Mesothelial cell of epicardium (in vitro differentiated cells): ENCODE measurements at regions not wholly inside any gene's neighbourhood (a gene's known extent, or its start where the extent isn't known, plus 50 kb on each side); places are given as distances from the start of the nearest gene placed in this dataset.

Experiments used
- DNase-seq, 2 experiments: peaks; one replicate each; pipeline ENCODE4 v3.0.0; 2021; ENCODE audit warnings: low spot score in 2 of 2; ENCODE audit not compliant: unreplicated experiment in 2 of 2
- H3K27ac Mint-ChIP-seq: 2 replicates; pipeline ENCODE4 v1.8.0; 2021; ENCODE audit warnings: mixed read lengths
- H3K27me3 Mint-ChIP-seq: 2 replicates; pipeline ENCODE4 v1.8.0; 2021; ENCODE audit warnings: low read depth, mixed read lengths
- H3K36me3 Mint-ChIP-seq: 2 replicates; pipeline ENCODE4 v1.8.0; 2021; ENCODE audit warnings: mixed read lengths
- H3K4me1 Mint-ChIP-seq: 2 replicates; pipeline ENCODE4 v1.8.0; 2021; ENCODE audit warnings: mixed read lengths
- H3K4me3 Mint-ChIP-seq: 2 replicates; pipeline ENCODE4 v1.8.0; 2021; ENCODE audit warnings: mild to moderate bottlenecking, moderate library complexity, mixed read lengths
- H3K9me3 Mint-ChIP-seq: 2 replicates; pipeline ENCODE4 v1.8.0; 2021; ENCODE audit warnings: mixed read lengths
- TF ChIP-seq, protein P1 (sequence below): fragments of 200-600 bp; sonication (generic); IDR thresholded peaks from one replicate; pipeline ENCODE4 v1.5.0; 2021; ENCODE audit warnings: antibody characterized with exemption; ENCODE audit not compliant: unreplicated experiment

DNA sequence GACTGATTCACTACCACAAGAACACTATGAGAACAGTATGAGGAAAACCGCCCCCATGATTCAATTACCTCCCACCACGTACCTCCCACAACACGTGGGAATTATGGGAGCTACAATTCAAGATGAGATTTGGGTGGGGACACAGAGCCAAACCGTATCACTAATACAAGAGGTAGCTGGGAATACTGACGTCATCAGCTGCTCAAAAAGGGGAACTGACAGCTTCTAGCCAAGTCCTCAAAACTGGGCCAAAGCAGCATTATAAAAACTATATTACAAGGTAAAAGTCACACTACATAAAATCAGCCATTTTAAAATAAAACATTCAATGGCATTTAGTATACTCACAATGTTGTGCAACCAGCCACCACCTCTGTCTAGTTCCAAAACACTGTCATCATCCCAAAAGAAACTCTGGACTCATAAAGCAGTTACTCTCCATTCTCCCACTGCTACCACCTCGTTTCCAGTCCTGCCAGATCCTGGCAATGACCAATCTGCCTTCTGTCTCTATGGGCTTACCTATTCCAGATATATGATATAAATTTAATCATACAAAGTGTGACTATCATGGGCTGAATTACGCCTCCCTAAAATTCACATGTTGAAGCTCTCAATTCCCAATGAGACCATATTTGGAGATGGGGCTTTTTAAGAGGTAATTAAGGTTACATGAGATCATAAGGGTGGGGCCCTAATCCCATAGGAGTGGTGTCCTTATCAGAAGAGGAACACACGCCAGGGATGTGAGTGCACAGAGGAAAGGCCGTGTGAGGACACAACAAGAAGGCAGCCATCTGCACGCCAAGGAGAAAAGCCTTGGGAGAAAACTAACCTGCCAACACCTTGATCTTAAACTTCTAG is 192.1 kb downstream of the SETD4 start:
- Mint-ChIP-seq H3K4me3 (no peak overlapping the region), H3K36me3 (peaks cover 3% of the 10 kb centered on the region), H3K27ac (no peak overlapping the region), H3K9me3 (peaks cover 5% of the 10 kb centered on the region), H3K27me3 (peaks cover 12% of the 10 kb centered on the region), H3K4me1 (peaks cover 3% of the 10 kb centered on the region)
- TF ChIP-seq, protein P1, sequence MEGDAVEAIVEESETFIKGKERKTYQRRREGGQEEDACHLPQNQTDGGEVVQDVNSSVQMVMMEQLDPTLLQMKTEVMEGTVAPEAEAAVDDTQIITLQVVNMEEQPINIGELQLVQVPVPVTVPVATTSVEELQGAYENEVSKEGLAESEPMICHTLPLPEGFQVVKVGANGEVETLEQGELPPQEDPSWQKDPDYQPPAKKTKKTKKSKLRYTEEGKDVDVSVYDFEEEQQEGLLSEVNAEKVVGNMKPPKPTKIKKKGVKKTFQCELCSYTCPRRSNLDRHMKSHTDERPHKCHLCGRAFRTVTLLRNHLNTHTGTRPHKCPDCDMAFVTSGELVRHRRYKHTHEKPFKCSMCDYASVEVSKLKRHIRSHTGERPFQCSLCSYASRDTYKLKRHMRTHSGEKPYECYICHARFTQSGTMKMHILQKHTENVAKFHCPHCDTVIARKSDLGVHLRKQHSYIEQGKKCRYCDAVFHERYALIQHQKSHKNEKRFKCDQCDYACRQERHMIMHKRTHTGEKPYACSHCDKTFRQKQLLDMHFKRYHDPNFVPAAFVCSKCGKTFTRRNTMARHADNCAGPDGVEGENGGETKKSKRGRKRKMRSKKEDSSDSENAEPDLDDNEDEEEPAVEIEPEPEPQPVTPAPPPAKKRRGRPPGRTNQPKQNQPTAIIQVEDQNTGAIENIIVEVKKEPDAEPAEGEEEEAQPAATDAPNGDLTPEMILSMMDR = no peak
- no peak for DNase-seq

DNA sequence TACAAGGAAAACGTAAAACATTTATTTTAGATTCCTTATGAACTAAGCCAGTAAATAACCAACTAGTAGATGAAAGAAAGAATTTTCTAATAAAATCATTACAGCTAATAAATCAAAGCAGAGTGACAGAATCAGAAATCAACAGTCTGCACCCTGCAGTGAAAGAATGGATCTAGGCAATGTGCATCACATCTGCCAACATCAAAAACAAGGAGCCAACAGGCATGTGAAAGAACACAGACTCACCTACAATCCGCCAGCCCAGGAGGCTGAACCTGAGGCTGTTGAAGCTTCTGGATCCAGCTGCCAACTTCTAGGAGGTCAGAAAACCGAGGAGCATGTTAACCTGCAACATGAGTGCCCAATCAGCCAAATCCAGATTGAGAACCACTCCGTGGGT is 196.3 kb downstream of the SETD4 start:
- Mint-ChIP-seq H3K27me3 (peaks cover 22% of the 10 kb centered on the region), H3K4me3 (no peak overlapping the region), H3K27ac (peak overlapping the region; percentile 4), H3K9me3 (peaks cover 5% of the 10 kb centered on the region), H3K4me1 (no peaks in the 10 kb centered on the region), H3K36me3 (peaks cover 3% of the 10 kb centered on the region)
- no peak for DNase-seq
- TF ChIP-seq, protein P1 = no peak

DNA sequence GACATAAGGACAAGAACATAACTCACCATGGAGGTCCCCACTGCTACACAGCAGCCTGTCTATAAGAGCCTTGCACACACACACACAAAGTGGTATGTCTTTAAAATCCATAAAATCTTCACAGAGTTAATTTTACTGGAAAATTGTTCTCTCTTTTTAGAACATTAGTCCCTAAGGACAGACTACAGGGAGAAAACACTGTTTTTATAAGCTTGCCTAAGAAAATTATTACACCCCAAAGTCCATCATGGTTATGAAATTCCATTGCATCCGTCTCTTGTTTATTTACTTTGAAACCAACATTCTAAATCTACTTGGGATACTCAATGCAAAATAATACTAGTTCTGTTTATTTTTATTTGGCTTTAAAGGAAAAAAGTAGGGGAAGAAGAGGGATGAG is 197.4 kb downstream of the SETD4 start:
- DNase-seq = no peak
- Mint-ChIP-seq H3K36me3 (no peaks in the 10 kb centered on the region), H3K27ac (no peak overlapping the region)

DNA sequence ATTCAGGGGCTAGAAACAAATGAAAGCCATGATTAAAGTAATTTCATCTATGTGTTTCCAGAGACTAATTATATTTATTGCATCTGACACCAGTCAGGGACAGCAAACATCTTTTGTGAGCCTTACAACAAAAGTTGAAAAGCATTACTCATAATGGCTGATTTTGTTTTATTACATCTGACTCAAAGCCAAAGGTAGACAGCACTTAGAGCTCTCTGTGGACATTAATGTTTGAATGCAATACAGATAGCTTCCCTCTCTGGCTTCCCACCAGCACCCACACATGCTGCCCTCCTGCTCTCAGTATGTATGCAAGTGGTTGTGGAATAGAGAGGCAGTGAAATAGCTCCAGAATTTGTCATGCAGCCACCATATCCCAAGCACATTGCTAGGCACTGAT is 198.7 kb downstream of the SETD4 start:
- TF ChIP-seq, protein P1 = no peak
- no peak overlapping the region for H3K4me3 Mint-ChIP-seq

More for the DNA sequence above, 197.4 kb downstream of the SETD4 start:
- TF ChIP-seq, protein P1 = no peak
- Mint-ChIP-seq H3K4me3 (no peak overlapping the region), H3K9me3 (no peaks in the 10 kb centered on the region), H3K27me3 (peaks cover 22% of the 10 kb centered on the region), H3K4me1 (no peaks in the 10 kb centered on the region)

DNA sequence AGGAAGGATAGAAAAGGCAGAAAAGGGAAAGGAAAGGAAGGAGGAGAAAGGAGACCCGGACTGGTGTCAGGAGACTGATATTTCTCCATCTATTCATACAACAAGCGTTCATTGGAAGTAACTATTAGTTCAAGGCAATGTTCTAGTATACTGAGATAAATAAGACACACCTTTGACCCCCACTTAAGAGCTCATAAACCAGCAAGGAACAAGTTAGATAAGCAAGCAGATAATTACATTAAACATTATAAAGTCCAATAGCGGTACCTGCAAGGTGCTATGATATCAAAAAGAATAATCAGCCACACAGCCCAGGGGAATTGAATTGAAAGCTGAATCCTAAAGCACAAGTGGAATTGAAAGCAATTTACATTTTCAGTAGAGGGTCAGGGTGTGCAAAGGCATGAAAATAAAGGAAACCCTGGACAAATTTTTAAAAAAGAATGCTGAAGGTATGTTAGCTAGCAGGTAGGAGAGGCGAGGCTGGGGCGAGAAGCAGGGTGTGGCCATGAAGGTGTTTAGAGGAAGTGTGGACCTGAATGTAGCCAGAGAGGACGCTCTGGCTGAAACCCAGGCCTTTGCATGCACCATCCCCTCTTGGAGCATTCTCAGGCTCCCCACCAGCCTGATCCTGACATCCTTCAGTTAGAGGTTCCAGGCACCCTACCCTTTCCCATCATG is 200.0 kb downstream of the SETD4 start:
- H3K36me3 Mint-ChIP-seq = no peaks in the 10 kb centered on the region
- no peak overlapping the region for H3K4me3 Mint-ChIP-seq
- TF ChIP-seq, protein P1 = no peak
- no peak overlapping the region for H3K27ac Mint-ChIP-seq
- no peak for DNase-seq
- no peaks in the 10 kb centered on the region for H3K4me1 Mint-ChIP-seq
- H3K9me3 Mint-ChIP-seq = no peaks in the 10 kb centered on the region
- H3K27me3 Mint-ChIP-seq = peaks cover 33% of the 10 kb centered on the region

More for the DNA sequence above, 198.7 kb downstream of the SETD4 start:
- Mint-ChIP-seq H3K9me3 (no peaks in the 10 kb centered on the region), H3K27me3 (peaks cover 26% of the 10 kb centered on the region), H3K27ac (no peak overlapping the region), H3K4me1 (no peaks in the 10 kb centered on the region), H3K36me3 (no peaks in the 10 kb centered on the region)
- DNase-seq = no peak
